Transverse colon (tissue), 4 donors: ENCODE measurements at regions not wholly inside any gene's neighbourhood (a gene's known extent, or its start where the extent isn't known, plus 50 kb on each side); places are given as distances from the start of the nearest gene placed in this dataset.

ENCODE experiments used
- DNase-seq: peaks from one replicate; pipeline ENCODE4 v3.0.0-alpha.2; 2019
- H3K27ac ChIP-seq, 4 donors: fragments of 200-600 bp; sonication (generic); 2 replicates each; pipeline ENCODE4 v1.5.1; 2016 to 2018; ENCODE audit warnings: inconsistent platforms in 4 of 4
- H3K27me3 ChIP-seq: fragments of 200-600 bp; sonication (generic); 2 replicates; pipeline ENCODE4 v1.5.1; 2017; ENCODE audit warnings: inconsistent platforms
- H3K36me3 ChIP-seq, 4 donors: fragments of 200-600 bp; sonication (generic); 2 replicates each; pipeline ENCODE4 v1.5.1; 2017 to 2019; ENCODE audit warnings: inconsistent platforms in 4 of 4
- H3K4me1 ChIP-seq, 4 donors: fragments of 200-600 bp; sonication (generic); 2 replicates each; pipeline ENCODE4 v1.5.1; 2017 to 2020; ENCODE audit warnings: inconsistent platforms in 4 of 4
- H3K4me3 ChIP-seq, 4 donors: fragments of 200-600 bp; sonication (generic); 1 replicate in 1 of 4; 2 replicates in 3 of 4; pipeline versions ENCODE4 v1.5.1 to v1.6.1; 2017 to 2019; ENCODE audit warnings: inconsistent platforms in 4 of 4
- H3K9me3 ChIP-seq, 2 donors: fragments of 200-600 bp; sonication (generic); 2 replicates each; pipeline ENCODE4 v1.5.1; 2017 to 2019; ENCODE audit warnings: inconsistent platforms in 2 of 2
- EP300 ChIP-seq: sonication (generic); formaldehyde crosslinking; IDR thresholded peaks from one replicate; pipeline ENCODE4 v1.6.1; 2017; ENCODE audit warnings: antibody characterized with exemption, low read depth
- POLR2A ChIP-seq: fragments of 450-650 bp; IDR thresholded peaks from one replicate; pipeline ENCODE4 v1.6.1; 2016; ENCODE audit warnings: antibody characterized with exemption, mild to moderate bottlenecking, moderate library complexity
- POLR2AphosphoS5 ChIP-seq, 3 donors: sonication (generic); formaldehyde crosslinking; IDR thresholded peaks; one replicate each; pipeline ENCODE4 v1.6.1; 2016; ENCODE audit warnings: antibody characterized with exemption in 3 of 3
- WGBS, 2 donors: methylation state at CpG; one replicate each; pipeline ENCODE4 v1.1.5; 2018; ENCODE audit warnings: low coverage in 1 of 2; 5-methylcytosine and 5-hydroxymethylcytosine counted together
- in situ Hi-C, 4 donors: fragments of 200-750 bp; cut with MboI; loops; one replicate each; pipeline versions ENCODE4 v1.15.0 to v1.15.1; 2017; ENCODE audit warnings: low sequenced_read_pairs in 3 of 4, low pct_ligation_motif_present in 1 of 4, low pct_unique_long_range_greater_than_20kb in 1 of 4
- intact Hi-C: fragments of 100-400 bp; cut with DNase I; formaldehyde crosslinking; loops from one replicate; pipeline ENCODE4 v1.15.1; 2023; ENCODE audit warnings: low total_unique reads
- TF ChIP-seq, protein P1 (sequence below), 5 experiments: fragments of 200-600 bp in 3 of 5; fragments of 450-650 bp in 2 of 5; sonication (generic) in 3 of 5; IDR thresholded peaks; 1 replicate in 2 of 5; 2 replicates in 3 of 5; pipeline ENCODE4 v1.5.1; 2016 to 2017; ENCODE audit warnings: antibody characterized with exemption in 5 of 5, inconsistent platforms in 3 of 5, mild to moderate bottlenecking in 2 of 5, moderate library complexity in 1 of 5

- Histone ChIP-seq H3K27ac (no peak overlapping the region), H3K36me3 (no peaks in the 10 kb centered on the region), H3K9me3 (no peaks in the 10 kb centered on the region), H3K4me3 (no peak overlapping the region), H3K4me1 (no peaks in the 10 kb centered on the region), H3K27me3 (no peaks in the 10 kb centered on the region)
- intact Hi-C loops, result no loop called here
- TF ChIP-seq POLR2A, result no peak
- TF ChIP-seq POLR2AphosphoS5 (IDR thresholded peaks at IDR 0.05), result no peak
- TF ChIP-seq, protein P1, sequence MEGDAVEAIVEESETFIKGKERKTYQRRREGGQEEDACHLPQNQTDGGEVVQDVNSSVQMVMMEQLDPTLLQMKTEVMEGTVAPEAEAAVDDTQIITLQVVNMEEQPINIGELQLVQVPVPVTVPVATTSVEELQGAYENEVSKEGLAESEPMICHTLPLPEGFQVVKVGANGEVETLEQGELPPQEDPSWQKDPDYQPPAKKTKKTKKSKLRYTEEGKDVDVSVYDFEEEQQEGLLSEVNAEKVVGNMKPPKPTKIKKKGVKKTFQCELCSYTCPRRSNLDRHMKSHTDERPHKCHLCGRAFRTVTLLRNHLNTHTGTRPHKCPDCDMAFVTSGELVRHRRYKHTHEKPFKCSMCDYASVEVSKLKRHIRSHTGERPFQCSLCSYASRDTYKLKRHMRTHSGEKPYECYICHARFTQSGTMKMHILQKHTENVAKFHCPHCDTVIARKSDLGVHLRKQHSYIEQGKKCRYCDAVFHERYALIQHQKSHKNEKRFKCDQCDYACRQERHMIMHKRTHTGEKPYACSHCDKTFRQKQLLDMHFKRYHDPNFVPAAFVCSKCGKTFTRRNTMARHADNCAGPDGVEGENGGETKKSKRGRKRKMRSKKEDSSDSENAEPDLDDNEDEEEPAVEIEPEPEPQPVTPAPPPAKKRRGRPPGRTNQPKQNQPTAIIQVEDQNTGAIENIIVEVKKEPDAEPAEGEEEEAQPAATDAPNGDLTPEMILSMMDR (IDR thresholded peaks at IDR 0.05), result no peak
- no peak for TF ChIP-seq EP300
- no peak for DNase-seq
- in situ Hi-C loops, result no loop called here
- WGBS, 2 donors, result 95% methylated on average over 20 of the region's 20 CpGs; no CpG with 5 or more reads in 1 of the 2 donors
Measured at GRCh38 chr17:70577456-70577855, 408.1 kb downstream of the KCNJ2 start.

GRCh38 chr17:70581459-70581858, 412.1 kb downstream of the KCNJ2 start:
- Histone ChIP-seq H3K27ac (no peak overlapping the region), H3K27me3 (no peaks in the 10 kb centered on the region), H3K9me3 (no peaks in the 10 kb centered on the region), H3K36me3 (no peaks in the 10 kb centered on the region), H3K4me1 (no peaks in the 10 kb centered on the region), H3K4me3 (no peak overlapping the region)
- intact Hi-C loops (loop anchor here (5.0 kb wide), 1 partner anchor 1769 kb away; no protein-coding TSS in a partner anchor), in situ Hi-C loops (no loop called here)
- 76 to 83% methylated on average over 3 of the region's 3 CpGs for WGBS, 2 donors
- TF ChIP-seq POLR2A, result no peak
- TF ChIP-seq, protein P1 (IDR thresholded peaks at IDR 0.05), result no peak
- no peak for TF ChIP-seq EP300
- TF ChIP-seq POLR2AphosphoS5 (IDR thresholded peaks at IDR 0.05), result no peak
- no peak for DNase-seq

DNA sequence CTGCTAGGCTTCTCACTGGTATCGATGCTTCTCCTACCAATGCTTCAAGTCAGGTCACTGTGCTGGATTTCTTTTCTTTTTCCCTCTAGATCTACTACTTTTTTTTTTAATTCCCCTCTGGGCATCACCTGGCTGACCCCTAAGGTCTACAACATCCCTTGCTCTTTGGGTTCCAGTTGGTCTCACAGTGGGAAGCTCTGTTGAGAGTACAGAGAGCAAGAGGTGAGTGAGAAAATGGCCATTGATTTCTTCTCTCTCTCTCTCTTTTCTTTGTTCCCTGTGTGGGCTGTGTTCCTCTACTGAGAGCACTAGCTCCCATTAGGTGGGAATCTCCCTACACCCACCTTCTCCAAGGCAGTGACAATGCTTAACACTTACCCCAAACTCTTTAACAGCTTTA, 413.4 kb downstream of the KCNJ2 start:
- Histone ChIP-seq H3K4me3 (no peak overlapping the region), H3K36me3 (no peaks in the 10 kb centered on the region), H3K9me3 (no peaks in the 10 kb centered on the region), H3K27ac (no peak overlapping the region), H3K4me1 (no peaks in the 10 kb centered on the region), H3K27me3 (no peaks in the 10 kb centered on the region)
- in situ Hi-C loops (no loop called here), intact Hi-C loops (loop anchor here (5.0 kb wide), 1 partner anchor 1770 kb away; no protein-coding TSS in a partner anchor)
- WGBS, 2 donors, result 46 to 55% methylated on average over 1 of the region's 1 CpG
- TF ChIP-seq POLR2A, result no peak
- TF ChIP-seq, protein P1 (IDR thresholded peaks at IDR 0.05), result no peak
- TF ChIP-seq POLR2AphosphoS5 (IDR thresholded peaks at IDR 0.05), result no peak
- TF ChIP-seq EP300, result no peak
- DNase-seq, result no peak

DNA sequence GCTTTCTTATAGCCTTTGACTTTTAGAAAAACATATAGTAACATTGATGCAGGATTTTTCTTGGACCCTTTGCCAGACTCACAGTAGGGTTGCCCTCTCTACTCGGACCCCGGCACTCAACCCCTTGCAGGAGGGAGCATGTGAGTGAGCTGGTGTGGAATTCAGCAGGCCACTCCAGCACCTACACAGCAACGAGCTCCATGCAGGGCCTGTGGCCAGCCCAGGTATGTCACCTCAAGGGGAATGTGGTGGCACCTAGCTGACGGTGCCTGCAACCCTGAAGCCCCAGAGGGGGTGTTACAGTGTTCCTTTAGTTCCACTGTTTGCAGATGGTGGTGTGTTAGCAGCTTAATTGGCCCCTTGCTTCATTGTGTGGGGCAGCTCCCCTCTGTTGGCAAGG, 414.9 kb downstream of the KCNJ2 start:
- no peaks in the 10 kb centered on the region for H3K27me3 ChIP-seq
- 84% methylated on average over 4 of the region's 4 CpGs; no CpG with 5 or more reads in 1 of the 2 donors for WGBS, 2 donors
- TF ChIP-seq POLR2A, result no peak
- TF ChIP-seq POLR2AphosphoS5 (IDR thresholded peaks at IDR 0.05), result no peak
- TF ChIP-seq, protein P1 (IDR thresholded peaks at IDR 0.05), result no peak
- no peak for TF ChIP-seq EP300
- intact Hi-C loops, result loop anchor here (5.0 kb wide), 1 partner anchor 1772 kb away; no protein-coding TSS in a partner anchor
- no peaks in the 10 kb centered on the region for H3K4me1 ChIP-seq
- no peaks in the 10 kb centered on the region for H3K36me3 ChIP-seq
- H3K9me3 ChIP-seq, result no peaks in the 10 kb centered on the region
- DNase-seq, result no peak
- no peak overlapping the region for H3K4me3 ChIP-seq
- in situ Hi-C loops, result no loop called here
- no peak overlapping the region for H3K27ac ChIP-seq
